CD14-positive monocyte (primary cell): ENCODE measurements at regions not wholly inside any gene's neighbourhood (a gene's known extent, or its start where the extent isn't known, plus 50 kb on each side); places are given as distances from the start of the nearest gene placed in this dataset.

Experiments used
- DNase-seq, 3 donors: peaks; one replicate each; pipeline ENCODE4 v3.0.0-alpha.2; 2011 to 2022
- H2AFZ ChIP-seq: 2 replicates; pipeline ENCODE4 v1.6.0; 2012; ENCODE audit warnings: mild to moderate bottlenecking, low read depth, low read length, inconsistent platforms; ENCODE audit not compliant: insufficient read depth, poor library complexity, severe bottlenecking
- H3K27ac ChIP-seq, 2 donors: 1 replicate in 1 of 2; 2 replicates in 1 of 2; pipeline ENCODE4 v1.5.1; 2012 to 2013; ENCODE audit warnings: low read length in 2 of 2, control low read depth in 1 of 2, inconsistent platforms in 1 of 2, low read depth in 1 of 2, mild to moderate bottlenecking in 1 of 2
- H3K27me3 ChIP-seq, 2 donors: one replicate each; pipeline versions ENCODE4 v1.6.0 to v1.6.1; 2011 to 2013; ENCODE audit warnings: low read length in 2 of 2; ENCODE audit not compliant: control insufficient read depth in 2 of 2, insufficient read depth in 2 of 2
- H3K36me3 ChIP-seq, 2 donors: replicated peaks in 1 of 2; 1 replicate in 1 of 2; 2 replicates in 1 of 2; pipeline versions ENCODE4 v1.5.1 to v1.6.1; 2012 to 2013; ENCODE audit warnings: low read length in 2 of 2, control low read depth in 1 of 2, inconsistent platforms in 1 of 2, mild to moderate bottlenecking in 1 of 2; ENCODE audit not compliant: insufficient read depth in 2 of 2, control insufficient read depth in 1 of 2
- H3K4me1 ChIP-seq, 2 donors: 1 replicate in 1 of 2; 2 replicates in 1 of 2; pipeline versions ENCODE4 v1.5.1 to v1.6.1; 2012 to 2013; ENCODE audit warnings: low read length in 2 of 2, control low read depth in 1 of 2, inconsistent platforms in 1 of 2, mild to moderate bottlenecking in 1 of 2, moderate library complexity in 1 of 2; ENCODE audit not compliant: insufficient read depth in 2 of 2, control insufficient read depth in 1 of 2
- H3K4me2 ChIP-seq: replicated peaks from 2 replicates; pipeline ENCODE3; 2012; ENCODE audit warnings: low read length, moderate library complexity, mild to moderate bottlenecking; ENCODE audit not compliant: poor library complexity, severe bottlenecking; ENCODE audit errors: extremely low read depth
- H3K4me3 ChIP-seq, 3 experiments: fragments of 200-600 bp in 1 of 3; sonication (generic) in 1 of 3; replicated peaks in 1 of 3; 1 replicate in 2 of 3; 2 replicates in 1 of 3; pipeline ENCODE4 v1.5.1; 2011 to 2013; ENCODE audit warnings: low read length in 3 of 3, mild to moderate bottlenecking in 3 of 3, control low read depth in 2 of 3, low read depth in 2 of 3, inconsistent platforms in 1 of 3, moderate library complexity in 1 of 3
- H3K79me2 ChIP-seq: 2 replicates; pipeline ENCODE4 v1.6.0; 2012; ENCODE audit warnings: mild to moderate bottlenecking, control low read depth, inconsistent platforms, low read length, moderate library complexity; ENCODE audit not compliant: insufficient read depth
- H3K9ac ChIP-seq: 2 replicates; pipeline ENCODE4 v1.6.0; 2017; ENCODE audit warnings: low read length, mild to moderate bottlenecking; ENCODE audit not compliant: insufficient read depth, poor library complexity, severe bottlenecking
- H3K9me3 ChIP-seq, 2 donors: replicated peaks in 1 of 2; 1 replicate in 1 of 2; 2 replicates in 1 of 2; pipeline versions ENCODE4 v1.5.1 to v1.6.1; 2012 to 2013; ENCODE audit warnings: low read length in 2 of 2, control low read depth in 1 of 2; ENCODE audit not compliant: control insufficient read depth in 1 of 2, insufficient read depth in 1 of 2
- H4K20me1 ChIP-seq: 2 replicates; pipeline ENCODE4 v1.6.0; 2012; ENCODE audit warnings: mild to moderate bottlenecking, low read length, control low read depth, moderate library complexity; ENCODE audit not compliant: insufficient read depth
- H3K27ac Mint-ChIP-seq, 7 donors: one replicate each; pipeline ENCODE4 v1.8.0; 2020; ENCODE audit warnings: mild to moderate bottlenecking in 7 of 7, mixed read lengths in 7 of 7, moderate library complexity in 6 of 7, inconsistent platforms in 2 of 7
- H3K27me3 Mint-ChIP-seq, 3 donors: one replicate each; pipeline ENCODE4 v1.8.0; 2021 to 2022; ENCODE audit warnings: low read depth in 3 of 3, mild to moderate bottlenecking in 3 of 3, mixed read lengths in 3 of 3, moderate library complexity in 3 of 3, inconsistent platforms in 1 of 3
- H3K36me3 Mint-ChIP-seq, 2 donors: one replicate each; pipeline ENCODE4 v1.8.0; 2020; ENCODE audit warnings: mixed read lengths in 2 of 2, inconsistent platforms in 1 of 2, mild to moderate bottlenecking in 1 of 2
- H3K4me1 Mint-ChIP-seq: one replicate; pipeline ENCODE4 v1.8.0; 2020; ENCODE audit warnings: mild to moderate bottlenecking, mixed read lengths
- H3K4me3 Mint-ChIP-seq, 2 donors: one replicate each; pipeline ENCODE4 v1.8.0; 2020; ENCODE audit warnings: mild to moderate bottlenecking in 2 of 2, mixed read lengths in 2 of 2, moderate library complexity in 1 of 2
- H3K9me3 Mint-ChIP-seq, 7 donors: one replicate each; pipeline ENCODE4 v1.8.0; 2020 to 2022; ENCODE audit warnings: mixed read lengths in 7 of 7, mild to moderate bottlenecking in 6 of 7, moderate library complexity in 6 of 7, inconsistent platforms in 2 of 7
- WGBS: methylation state at CpG from one replicate; pipeline ENCODE4 v1.1.5; 2013; ENCODE audit warnings: missing lambda C conversion rate; ENCODE audit not compliant: insufficient coverage; 5-methylcytosine and 5-hydroxymethylcytosine counted together
- intact Hi-C, 2 donors: fragments of 100-400 bp; cut with micrococcal nuclease; formaldehyde crosslinking; loops; one replicate each; pipeline versions ENCODE4 v1.15.0 to v1.15.1; 2023
- TF ChIP-seq, protein P1 (sequence below): fragments of 200-600 bp; IDR thresholded peaks from one replicate; pipeline ENCODE4 v1.8.0; 2022; ENCODE audit warnings: antibody characterized with exemption, mild to moderate bottlenecking

DNA sequence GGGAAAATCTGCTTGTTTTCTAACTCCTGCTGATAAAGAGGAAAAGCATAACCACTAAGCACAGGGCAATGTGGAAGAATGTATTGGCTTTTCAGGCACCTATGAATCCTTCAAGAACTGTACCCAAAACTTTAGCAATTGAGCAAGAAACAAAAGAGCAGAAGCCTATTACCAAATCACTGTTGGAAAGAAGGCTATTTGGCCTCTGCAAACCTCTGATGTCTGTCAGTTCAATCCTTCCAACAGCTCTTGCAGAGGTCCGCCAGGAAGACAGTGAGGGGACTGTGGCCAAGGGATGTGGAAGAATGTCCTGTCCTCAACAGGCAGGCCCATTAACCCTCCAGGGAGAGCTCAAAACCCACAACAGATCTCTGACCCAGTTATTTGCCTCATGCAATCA lies 328.6 kb downstream of the ENC1 start:
- Histone ChIP-seq H3K9me3 (no peaks in the 10 kb centered on the region), H3K27me3 (peaks cover 0 to 5% of the 10 kb centered on the region in 2 donors), H3K9ac (no peak overlapping the region), H3K36me3 (no peaks in the 10 kb centered on the region), H3K27ac (no peak overlapping the region), H4K20me1 (no peaks in the 10 kb centered on the region), H3K4me1 (no peaks in the 10 kb centered on the region), H2AFZ (no peak overlapping the region), H3K79me2 (no peaks in the 10 kb centered on the region), H3K4me2 (no peak overlapping the region), H3K4me3 (no peak overlapping the region)
- H3K27ac Mint-ChIP-seq, result no peak overlapping the region
- no peak for DNase-seq
- no CpG with 5 or more reads among the region's 1 CpG for WGBS
- intact Hi-C loops, result no loop called here
- TF ChIP-seq, protein P1, sequence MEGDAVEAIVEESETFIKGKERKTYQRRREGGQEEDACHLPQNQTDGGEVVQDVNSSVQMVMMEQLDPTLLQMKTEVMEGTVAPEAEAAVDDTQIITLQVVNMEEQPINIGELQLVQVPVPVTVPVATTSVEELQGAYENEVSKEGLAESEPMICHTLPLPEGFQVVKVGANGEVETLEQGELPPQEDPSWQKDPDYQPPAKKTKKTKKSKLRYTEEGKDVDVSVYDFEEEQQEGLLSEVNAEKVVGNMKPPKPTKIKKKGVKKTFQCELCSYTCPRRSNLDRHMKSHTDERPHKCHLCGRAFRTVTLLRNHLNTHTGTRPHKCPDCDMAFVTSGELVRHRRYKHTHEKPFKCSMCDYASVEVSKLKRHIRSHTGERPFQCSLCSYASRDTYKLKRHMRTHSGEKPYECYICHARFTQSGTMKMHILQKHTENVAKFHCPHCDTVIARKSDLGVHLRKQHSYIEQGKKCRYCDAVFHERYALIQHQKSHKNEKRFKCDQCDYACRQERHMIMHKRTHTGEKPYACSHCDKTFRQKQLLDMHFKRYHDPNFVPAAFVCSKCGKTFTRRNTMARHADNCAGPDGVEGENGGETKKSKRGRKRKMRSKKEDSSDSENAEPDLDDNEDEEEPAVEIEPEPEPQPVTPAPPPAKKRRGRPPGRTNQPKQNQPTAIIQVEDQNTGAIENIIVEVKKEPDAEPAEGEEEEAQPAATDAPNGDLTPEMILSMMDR, result no peak
- peaks cover 8% of the 10 kb centered on the region for H3K4me1 Mint-ChIP-seq
- no peak overlapping the region for H3K4me3 Mint-ChIP-seq
- H3K9me3 Mint-ChIP-seq, result peaks cover 0 to 3% (median 0%) of the 10 kb centered on the region in 7 donors
- H3K27me3 Mint-ChIP-seq, result peaks cover 8 to 16% (median 14%) of the 10 kb centered on the region in 3 donors
- no peaks in the 10 kb centered on the region for H3K36me3 Mint-ChIP-seq

DNA sequence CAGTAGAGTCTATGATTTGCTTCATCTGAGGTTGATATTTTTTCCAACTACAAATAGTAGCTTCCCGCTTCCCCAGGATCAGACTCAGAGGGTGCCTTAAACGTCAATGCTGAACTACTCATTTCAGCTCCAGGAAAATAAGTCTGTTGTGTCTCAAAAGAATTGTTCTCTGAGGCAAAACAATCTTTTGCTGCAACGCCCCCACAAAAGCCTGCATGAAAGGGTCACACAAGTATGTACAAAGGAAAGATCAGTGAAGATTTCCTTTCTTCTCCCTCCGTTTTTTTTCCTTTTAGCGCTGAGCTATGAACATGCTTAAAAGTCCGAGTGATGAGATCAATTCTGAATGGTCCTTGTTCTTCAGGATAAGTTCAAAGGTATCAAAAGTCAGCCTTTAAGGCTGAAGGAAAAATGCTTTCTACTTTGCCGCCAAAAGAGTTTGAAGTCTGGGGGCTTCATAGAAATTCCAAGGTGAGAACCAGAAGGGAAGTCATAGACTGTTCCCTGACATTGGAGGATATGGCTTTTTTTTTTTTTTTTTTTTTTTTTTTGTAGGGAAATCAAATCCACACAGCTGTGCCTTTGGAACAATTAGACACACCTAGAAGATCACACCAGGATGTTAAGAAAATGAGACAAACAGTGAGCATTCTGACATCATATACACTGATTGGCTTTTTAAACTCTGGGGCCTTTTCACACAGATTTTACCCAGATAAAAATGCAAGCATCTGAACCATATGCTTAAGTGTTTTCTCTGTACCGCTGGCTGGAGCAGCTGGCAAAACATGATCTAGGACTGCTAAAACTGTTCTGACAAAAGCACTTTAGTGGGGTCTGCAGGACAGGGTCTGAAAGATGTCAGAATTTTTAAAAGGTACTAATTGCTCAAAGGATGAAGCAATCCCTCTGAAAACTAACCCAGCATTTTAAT lies 329.3 kb downstream of the ENC1 start:
- no peak overlapping the region for H3K4me3 ChIP-seq
- DNase-seq, result no peak
- H3K36me3 Mint-ChIP-seq, result no peaks in the 10 kb centered on the region
- H3K9me3 ChIP-seq, result no peaks in the 10 kb centered on the region
- no peak overlapping the region for H3K9ac ChIP-seq
- peaks cover 0 to 3% (median 0%) of the 10 kb centered on the region in 7 donors for H3K9me3 Mint-ChIP-seq
- H3K36me3 ChIP-seq, result no peaks in the 10 kb centered on the region
- no peaks in the 10 kb centered on the region for H3K4me1 ChIP-seq
- no peak overlapping the region for H3K4me3 Mint-ChIP-seq
- no peak overlapping the region for H3K27ac ChIP-seq
- intact Hi-C loops, result no loop called here
- H4K20me1 ChIP-seq, result no peaks in the 10 kb centered on the region
- peaks cover 8 to 16% (median 14%) of the 10 kb centered on the region in 3 donors for H3K27me3 Mint-ChIP-seq
- H3K79me2 ChIP-seq, result no peaks in the 10 kb centered on the region
- H3K27me3 ChIP-seq, result peaks cover 0 to 5% of the 10 kb centered on the region in 2 donors
- H2AFZ ChIP-seq, result no peak overlapping the region
- WGBS, result 97% methylated on average over 3 of the region's 8 CpGs
- TF ChIP-seq, protein P1, result no peak
- no peak overlapping the region for H3K4me2 ChIP-seq
- peaks cover 8% of the 10 kb centered on the region for H3K4me1 Mint-ChIP-seq
- no peak overlapping the region for H3K27ac Mint-ChIP-seq
